Fibroblast of villous mesenchyme (primary cell): ENCODE measurements at regions not wholly inside any gene's neighbourhood (a gene's known extent, or its start where the extent isn't known, plus 50 kb on each side); places are given as distances from the start of the nearest gene placed in this dataset.
"Not testable (repeated sequence)": the region's sequence is repeated elsewhere in the genome, so short reads cannot be mapped to it uniquely, and the experiment has no call there.

Experiments used
- DNase-seq: peaks from one replicate; pipeline ENCODE4 v3.0.0-alpha.2; 2010; ENCODE audit warnings: low read depth
- H3K4me3 ChIP-seq: 2 replicates; pipeline ENCODE4 v1.5.1; 2011; ENCODE audit warnings: low read depth, mild to moderate bottlenecking, low read length
- TF ChIP-seq, protein P1 (sequence below): IDR thresholded peaks from 2 replicates; pipeline ENCODE4 v1.5.1; 2012; ENCODE audit warnings: low read depth, mild to moderate bottlenecking, low read length; ENCODE audit not compliant: insufficient read depth

DNA sequence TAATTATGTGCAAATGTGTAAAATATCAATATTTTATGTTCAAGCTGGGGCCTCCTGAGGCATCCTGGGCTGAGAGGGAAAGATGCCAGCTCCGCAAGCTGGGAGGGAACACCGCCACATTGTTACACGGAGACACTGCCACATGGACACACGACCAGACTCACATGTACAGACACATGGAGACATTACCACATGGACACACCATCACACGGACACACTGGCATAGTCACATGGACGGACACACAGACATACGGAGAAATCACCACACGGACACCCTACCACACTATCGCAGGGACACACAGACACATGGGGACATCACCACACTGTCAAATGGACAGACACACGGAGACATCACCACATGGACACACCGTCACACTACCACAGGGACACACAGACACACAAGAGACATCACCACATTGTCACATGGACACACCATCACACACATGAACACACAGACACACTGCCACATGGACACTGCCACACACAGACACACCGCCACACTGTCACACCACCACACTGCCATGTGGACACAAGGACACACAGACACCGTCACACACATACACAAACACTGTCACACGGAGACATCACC, 117.6 kb downstream of the CCDC74A start:
- TF ChIP-seq, protein P1, sequence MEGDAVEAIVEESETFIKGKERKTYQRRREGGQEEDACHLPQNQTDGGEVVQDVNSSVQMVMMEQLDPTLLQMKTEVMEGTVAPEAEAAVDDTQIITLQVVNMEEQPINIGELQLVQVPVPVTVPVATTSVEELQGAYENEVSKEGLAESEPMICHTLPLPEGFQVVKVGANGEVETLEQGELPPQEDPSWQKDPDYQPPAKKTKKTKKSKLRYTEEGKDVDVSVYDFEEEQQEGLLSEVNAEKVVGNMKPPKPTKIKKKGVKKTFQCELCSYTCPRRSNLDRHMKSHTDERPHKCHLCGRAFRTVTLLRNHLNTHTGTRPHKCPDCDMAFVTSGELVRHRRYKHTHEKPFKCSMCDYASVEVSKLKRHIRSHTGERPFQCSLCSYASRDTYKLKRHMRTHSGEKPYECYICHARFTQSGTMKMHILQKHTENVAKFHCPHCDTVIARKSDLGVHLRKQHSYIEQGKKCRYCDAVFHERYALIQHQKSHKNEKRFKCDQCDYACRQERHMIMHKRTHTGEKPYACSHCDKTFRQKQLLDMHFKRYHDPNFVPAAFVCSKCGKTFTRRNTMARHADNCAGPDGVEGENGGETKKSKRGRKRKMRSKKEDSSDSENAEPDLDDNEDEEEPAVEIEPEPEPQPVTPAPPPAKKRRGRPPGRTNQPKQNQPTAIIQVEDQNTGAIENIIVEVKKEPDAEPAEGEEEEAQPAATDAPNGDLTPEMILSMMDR = no peak

DNA sequence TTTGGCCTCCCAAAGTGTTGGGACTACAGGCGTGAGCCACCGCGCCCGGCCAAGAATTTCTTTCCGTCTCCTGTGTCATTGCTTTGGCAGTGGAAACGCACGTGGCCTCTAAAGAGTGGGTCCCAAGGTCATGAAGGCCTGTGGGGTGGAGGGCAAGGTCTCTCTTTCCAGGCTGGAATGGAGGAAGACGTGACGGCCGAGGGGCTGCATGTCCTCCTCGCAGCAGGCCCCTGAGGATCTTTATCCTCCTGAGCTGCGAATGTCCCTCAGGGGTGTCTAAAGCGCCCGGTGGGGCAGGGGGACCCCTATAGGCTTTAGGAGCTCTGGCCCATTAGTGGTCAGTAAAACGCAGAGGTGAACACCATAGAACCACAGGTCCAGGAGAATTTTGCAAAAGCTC, 118.5 kb downstream of the CCDC74A start:
- not testable (repeated sequence) for DNase-seq, H3K4me3 ChIP-seq

More for the DNA sequence above, 117.6 kb downstream of the CCDC74A start:
- no peak for DNase-seq
- H3K4me3 ChIP-seq = no peak overlapping the region

DNA sequence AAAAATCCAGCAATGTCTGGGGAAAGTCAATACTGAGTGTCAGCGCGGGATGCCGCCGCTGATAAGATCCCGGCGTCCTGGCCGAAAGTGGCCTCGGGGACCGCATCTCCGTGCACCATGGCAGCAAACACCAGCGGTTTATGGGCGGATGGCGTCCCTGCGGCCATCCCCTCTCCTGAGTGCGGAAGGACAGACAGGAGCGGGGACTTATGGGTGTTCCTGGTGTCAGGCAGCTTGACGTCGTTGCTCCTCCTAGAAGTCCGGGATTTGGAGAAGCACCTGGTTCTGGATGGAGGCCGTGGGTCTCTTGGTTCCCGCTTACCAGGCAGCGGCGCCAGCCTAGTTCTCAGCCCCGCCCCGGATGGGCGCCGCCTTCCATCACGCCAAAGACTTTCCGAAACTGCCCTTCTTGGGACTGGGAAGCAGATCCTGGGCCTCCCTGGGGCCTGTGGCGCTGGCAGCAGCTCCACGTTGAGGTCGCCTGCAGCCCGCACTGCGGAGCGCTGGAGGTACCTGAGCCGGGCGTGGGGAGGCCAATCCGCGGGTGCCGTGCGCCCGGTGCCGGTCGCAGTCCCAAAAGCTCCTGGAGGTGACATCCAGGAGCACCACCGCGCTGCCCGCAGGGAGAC, 119.1 kb downstream of the CCDC74A start:
- no peak for DNase-seq
- H3K4me3 ChIP-seq = peak overlapping the region; percentile 46
- TF ChIP-seq, protein P1 = no peak

DNA sequence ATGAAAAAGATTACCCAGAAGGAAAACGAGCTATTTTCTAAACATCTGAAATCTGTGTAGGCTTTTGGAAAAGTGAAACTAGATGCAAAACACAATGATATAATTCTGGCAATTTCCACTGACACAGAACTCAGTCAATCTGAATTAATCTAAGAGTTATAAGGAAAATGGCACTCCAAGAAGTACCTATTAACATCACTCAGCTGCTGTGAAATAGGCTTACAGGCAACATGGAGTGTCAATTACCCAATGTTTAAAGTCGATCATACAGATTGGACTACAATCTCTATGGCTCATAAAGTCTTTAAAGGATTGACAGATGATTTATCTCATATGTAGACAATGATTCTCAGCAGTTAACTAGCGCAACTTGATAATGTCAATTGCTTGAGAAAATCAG, 120.9 kb downstream of the CCDC74A start:
- DNase-seq, H3K4me3 ChIP-seq: not testable (repeated sequence)

DNA sequence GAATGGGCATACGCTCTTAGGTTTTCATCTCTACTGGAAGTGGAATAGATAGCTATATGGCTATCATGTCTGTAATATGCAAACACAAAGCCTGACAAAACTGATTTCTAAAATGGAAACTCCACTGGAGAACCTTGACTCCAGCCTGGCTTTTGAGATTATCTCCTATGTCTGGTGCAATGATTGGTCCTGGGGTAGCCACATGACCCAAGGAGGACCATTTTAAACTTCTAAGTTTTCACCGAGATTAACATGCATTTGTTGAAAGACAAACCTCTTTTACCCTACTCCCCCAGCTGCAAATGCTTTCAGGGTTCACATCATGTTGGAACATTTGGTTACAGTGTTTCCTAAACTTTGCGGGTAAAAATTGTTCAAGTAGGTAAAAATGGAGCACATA, 124.6 kb downstream of the CCDC74A start:
- H3K4me3 ChIP-seq, DNase-seq: not testable (repeated sequence)

DNA sequence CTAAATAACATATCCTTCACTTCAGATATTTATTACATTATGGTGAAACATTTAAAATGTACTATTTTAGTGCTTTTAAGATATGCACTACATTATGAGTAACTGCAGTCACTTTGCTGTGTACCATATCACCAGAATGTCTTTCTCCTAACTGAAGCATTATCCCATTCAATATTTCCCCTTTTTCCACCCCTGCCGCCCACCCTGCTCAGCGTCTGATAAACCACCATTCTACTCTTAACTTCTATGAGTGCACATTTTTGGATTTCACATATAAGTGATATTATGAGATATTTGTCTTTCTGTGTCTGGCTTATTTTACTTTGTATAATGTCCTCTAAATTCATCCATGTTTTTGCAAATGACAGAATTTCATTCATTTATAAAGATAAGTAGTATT, 126.4 kb downstream of the CCDC74A start:
- not testable (repeated sequence) for H3K4me3 ChIP-seq, DNase-seq

DNA sequence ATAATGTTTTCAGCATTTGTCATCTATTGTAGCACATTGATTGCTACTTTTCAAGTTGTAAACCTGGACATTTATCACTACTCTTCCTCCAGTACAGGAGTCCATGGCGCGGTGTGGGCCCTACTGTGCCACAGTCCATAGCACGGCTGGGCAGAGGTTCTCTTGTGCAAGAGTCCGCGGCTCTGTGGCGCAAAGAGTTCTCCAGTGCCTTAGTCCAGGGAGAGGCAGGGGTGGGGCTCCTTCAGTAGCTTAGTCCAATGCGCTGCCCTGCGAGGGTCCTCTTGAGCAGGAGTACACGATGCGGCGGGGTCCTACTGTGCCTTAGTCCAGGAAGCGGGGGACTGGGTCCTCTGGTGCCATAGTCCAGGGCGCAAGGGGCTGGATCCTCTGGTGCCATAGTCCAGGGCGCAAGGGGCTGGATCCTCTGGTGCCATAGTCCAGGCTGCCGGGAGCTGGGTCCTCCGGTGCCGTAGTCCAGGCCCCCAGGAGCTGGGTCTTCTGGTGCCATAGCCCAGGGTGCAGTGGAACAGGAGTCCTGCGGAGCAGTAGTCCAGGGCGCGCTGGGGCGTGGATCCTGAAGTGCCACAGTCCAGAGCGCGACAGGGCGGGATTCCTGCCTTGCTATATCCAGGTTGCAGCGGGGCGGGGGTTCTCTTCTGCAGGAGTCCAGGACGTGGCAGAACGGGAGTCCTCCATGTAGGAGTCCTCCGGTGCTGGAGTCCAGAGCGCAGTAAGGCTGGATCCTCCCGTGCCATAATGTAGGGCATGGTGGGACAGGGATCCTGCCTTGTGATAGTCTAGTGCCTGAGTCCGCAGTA, 129.3 kb downstream of the CCDC74A start:
- DNase-seq = no peak
- TF ChIP-seq, protein P1 = no peak
- H3K4me3 ChIP-seq = no peak overlapping the region

DNA sequence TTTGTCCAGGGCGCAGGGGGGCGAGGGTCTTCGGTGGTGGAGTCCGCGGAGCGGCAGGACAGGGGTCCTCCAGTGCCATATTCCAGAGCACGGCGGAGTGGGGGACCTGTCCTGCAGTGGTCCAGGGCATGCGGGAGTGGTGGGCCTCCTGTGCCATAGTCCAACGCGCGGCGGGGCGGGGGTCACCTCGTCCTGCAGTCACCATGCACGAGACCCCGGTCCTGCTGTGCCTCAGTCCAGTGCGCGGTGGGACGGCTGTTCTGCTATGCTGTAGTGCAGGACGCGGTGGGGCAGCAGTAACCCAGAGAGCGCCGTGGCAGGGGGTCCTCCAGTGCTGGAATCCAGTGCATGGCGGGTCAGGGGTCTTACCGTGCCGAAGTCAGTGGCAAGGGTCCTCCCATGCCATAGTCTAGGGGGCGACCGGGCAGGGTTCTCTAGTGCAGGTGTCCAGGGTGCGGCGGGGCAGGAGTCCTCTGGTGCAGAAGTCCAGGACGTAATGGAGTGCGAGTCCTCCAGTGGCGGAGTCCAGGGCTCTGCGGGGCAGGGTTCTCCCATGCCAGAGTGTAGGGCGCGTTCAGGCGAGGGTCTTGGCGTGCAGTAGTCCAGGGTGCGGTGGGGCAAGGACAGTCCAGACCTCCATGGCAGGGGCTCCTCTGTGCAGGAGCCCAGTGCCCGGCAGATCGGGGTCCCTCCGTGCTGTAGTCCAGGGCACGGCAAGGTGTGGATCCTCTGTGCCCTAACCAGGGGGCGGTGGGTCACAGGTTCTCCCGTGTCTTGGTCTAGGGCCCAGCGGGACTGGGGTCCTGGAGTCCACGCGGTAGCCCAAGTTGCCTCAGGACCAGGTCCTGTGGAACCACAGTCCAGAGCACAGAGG, 130.4 kb downstream of the CCDC74A start:
- TF ChIP-seq, protein P1 = no peak
- DNase-seq = no peak
- H3K4me3 ChIP-seq = no peak overlapping the region
